Heart left ventricle (tissue), 16 donors: ENCODE measurements at regions not wholly inside any gene's neighbourhood (a gene's known extent, or its start where the extent isn't known, plus 50 kb on each side); places are given as distances from the start of the nearest gene placed in this dataset.

Experiments
- ATAC-seq, 4 donors: fragments of 200-7000 bp; cut with Tn5 transposase; one replicate each; pipeline ENCODE4 v1.9.1; 2020 to 2022; ENCODE audit warnings: moderate library complexity in 4 of 4, mild to moderate bottlenecking in 3 of 4, moderate number of reproducible peaks in 1 of 4
- DNase-seq, 5 donors: peaks; one replicate each; pipeline ENCODE4 v3.0.0-alpha.2; 2020
- H3K27ac ChIP-seq, 12 donors: fragments of 200-600 bp; sonication (generic) in 4 of 12; one replicate each; pipeline versions ENCODE4 v1.5.0 to v1.8.0; 2016 to 2022; ENCODE audit warnings: mild to moderate bottlenecking in 2 of 12
- H3K27me3 ChIP-seq, 9 donors: fragments of 200-600 bp; sonication (generic) in 2 of 9; one replicate each; pipeline versions ENCODE4 v1.5.1 to v1.8.0; 2016 to 2022; ENCODE audit warnings: mild to moderate bottlenecking in 3 of 9
- H3K36me3 ChIP-seq, 9 donors: fragments of 200-600 bp; sonication (generic) in 2 of 9; one replicate each; pipeline versions ENCODE4 v1.5.0 to v1.8.0; 2018 to 2022; ENCODE audit warnings: mild to moderate bottlenecking in 2 of 9
- H3K4me1 ChIP-seq, 12 donors: fragments of 200-600 bp; sonication (generic) in 4 of 12; one replicate each; pipeline versions ENCODE4 v1.5.0 to v1.8.0; 2016 to 2022; ENCODE audit warnings: mild to moderate bottlenecking in 3 of 12
- H3K4me3 ChIP-seq, 12 donors: fragments of 200-600 bp; sonication (generic) in 4 of 12; one replicate each; pipeline versions ENCODE4 v1.5.0 to v1.8.0; 2017 to 2022; ENCODE audit warnings: mild to moderate bottlenecking in 9 of 12, moderate library complexity in 4 of 12
- H3K9me3 ChIP-seq, 12 donors: fragments of 200-600 bp; sonication (generic) in 4 of 12; one replicate each; pipeline versions ENCODE4 v1.5.0 to v1.8.0; 2016 to 2022; ENCODE audit warnings: mild to moderate bottlenecking in 1 of 12
- POLR2A ChIP-seq, 2 donors: fragments of 450-650 bp; IDR thresholded peaks; one replicate each; pipeline ENCODE4 v1.6.1; 2017; ENCODE audit warnings: antibody characterized with exemption in 2 of 2, mild to moderate bottlenecking in 2 of 2, moderate library complexity in 2 of 2
- WGBS, 4 donors: extraction: QIAGEN DNeasy Blood & Tissue Kit in 2 of 4; methylation state at CpG; one replicate each; pipeline versions ENCODE4 v1.1.5 to v1.1.7; 2013 to 2018; 5-methylcytosine and 5-hydroxymethylcytosine counted together
- intact Hi-C, 10 donors: fragments of 100-400 bp; cut with DNase I; formaldehyde crosslinking; loops; one replicate each; pipeline versions ENCODE4 v1.11.1 to v1.14.2; 2022
- TF ChIP-seq, protein P1 (sequence below), 12 donors: fragments of 200-600 bp; sonication (generic) in 4 of 12; IDR thresholded peaks; one replicate each; pipeline versions ENCODE4 v1.5.0 to v1.8.0; 2018 to 2022; ENCODE audit warnings: antibody characterized with exemption in 12 of 12, mild to moderate bottlenecking in 5 of 12
- donor health status: ischemic (EF 13 %, LVEDD 7.1; RV severe dilation, severe dysfunction).
- donor health status: healthy with polysubstance abuse.
- donor health status: DM: no; HTN: yes; CAD: no.
- donor health status: DM: no; HTN: no; CAD: no.
- donor health status: ischemic (EF 25% LVEDD 6.9; RV normal size, moderate dysfunction).
- donor health status: ischemic (EF 25% LVEDD 5.7; RV mildly dilated, moderate dysfunction).
- donor health status: healthy.
- donor health status: DM: yes; HTN: yes; CAD: no.
- donor health status: ischemic (EF 35%, LVEDD 5.7; RV mildly dilated, moderate dysfunction).
- donor health status: nonischemic (EF 11% LVEDD 7.7; RV severe dilation, severe dysfunction).
- donor health status: DM: yes; HTN: yes; CAD: no.
- donor health status: PGD.
- donor health status: ischemic (EF 29% LVEDD 5.4; RV normal size, mild dysfunction).
- donor health status: nonischemic (EF 23%, LVEDD 6.1; RV moderate dilation, normal function).

- TF ChIP-seq POLR2A (IDR thresholded peaks at IDR 0.05): no peak
- intact Hi-C loops: loop anchor here in 1 of 10 donors (10.0 kb wide), 1 partner anchor 431 kb away; the partner anchor contains the start of gene JARID2
Observed at GRCh38 chr6:14814016-14814415, 431.9 kb upstream of the JARID2 start.

DNA sequence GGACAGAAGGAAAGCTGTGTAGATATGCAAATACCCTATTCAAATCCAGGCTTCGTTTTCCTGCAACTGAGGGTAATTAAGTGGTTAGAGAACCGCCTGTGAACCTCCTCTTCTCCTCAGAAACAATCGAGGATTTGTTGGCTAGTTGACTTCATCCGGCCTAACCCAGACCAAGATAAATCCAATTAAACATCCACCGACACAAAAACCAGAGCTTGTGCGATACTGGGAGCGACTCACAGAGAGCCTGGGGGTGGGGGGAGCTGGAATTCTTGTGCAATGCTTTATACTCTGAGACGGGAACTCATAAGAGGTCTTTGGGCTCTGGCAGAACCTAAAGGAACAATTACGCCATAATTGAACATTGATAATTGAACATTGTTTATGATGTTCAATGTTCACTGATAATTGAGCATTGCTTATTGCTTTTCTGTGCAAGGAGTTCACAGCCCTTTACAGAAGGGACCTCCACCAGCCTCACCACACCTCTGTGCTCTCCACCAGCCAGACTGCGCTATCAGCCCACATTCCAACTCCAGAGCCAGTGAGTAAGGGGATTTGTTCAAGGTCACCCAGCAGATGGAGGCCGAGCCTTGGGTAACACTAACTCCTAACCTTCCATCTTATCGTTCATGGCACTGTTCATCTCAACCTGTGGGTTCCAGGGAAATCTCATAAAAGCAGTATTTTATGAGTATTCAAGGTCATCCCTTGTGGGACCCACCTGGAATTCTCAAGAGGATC is 429.6 kb upstream of the JARID2 start:
- Histone ChIP-seq H3K27ac (peak overlapping the region in 1 of 12 donors; percentile 1), H3K27me3 (no peaks in the 10 kb centered on the region), H3K36me3 (no peaks in the 10 kb centered on the region), H3K4me3 (no peak overlapping the region), H3K9me3 (no peaks in the 10 kb centered on the region), H3K4me1 (peaks cover 0 to 6% (median 1%) of the 10 kb centered on the region in 12 donors)
- TF ChIP-seq, protein P1, sequence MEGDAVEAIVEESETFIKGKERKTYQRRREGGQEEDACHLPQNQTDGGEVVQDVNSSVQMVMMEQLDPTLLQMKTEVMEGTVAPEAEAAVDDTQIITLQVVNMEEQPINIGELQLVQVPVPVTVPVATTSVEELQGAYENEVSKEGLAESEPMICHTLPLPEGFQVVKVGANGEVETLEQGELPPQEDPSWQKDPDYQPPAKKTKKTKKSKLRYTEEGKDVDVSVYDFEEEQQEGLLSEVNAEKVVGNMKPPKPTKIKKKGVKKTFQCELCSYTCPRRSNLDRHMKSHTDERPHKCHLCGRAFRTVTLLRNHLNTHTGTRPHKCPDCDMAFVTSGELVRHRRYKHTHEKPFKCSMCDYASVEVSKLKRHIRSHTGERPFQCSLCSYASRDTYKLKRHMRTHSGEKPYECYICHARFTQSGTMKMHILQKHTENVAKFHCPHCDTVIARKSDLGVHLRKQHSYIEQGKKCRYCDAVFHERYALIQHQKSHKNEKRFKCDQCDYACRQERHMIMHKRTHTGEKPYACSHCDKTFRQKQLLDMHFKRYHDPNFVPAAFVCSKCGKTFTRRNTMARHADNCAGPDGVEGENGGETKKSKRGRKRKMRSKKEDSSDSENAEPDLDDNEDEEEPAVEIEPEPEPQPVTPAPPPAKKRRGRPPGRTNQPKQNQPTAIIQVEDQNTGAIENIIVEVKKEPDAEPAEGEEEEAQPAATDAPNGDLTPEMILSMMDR (IDR thresholded peaks at IDR 0.05): no peak
- no peak for TF ChIP-seq POLR2A (IDR thresholded peaks at IDR 0.05)
- intact Hi-C loops: loop anchor here in 1 of 10 donors (10.0 kb wide), 1 partner anchor 429 kb away; the partner anchor contains the start of gene JARID2
- WGBS, 4 donors: 80 to 90% (median 82%) methylated on average over 12 of the region's 12 CpGs
- DNase-seq (no peak), ATAC-seq (peak in 2 of 4 donors; percentile 23 to 32)

More at GRCh38 chr6:14814016-14814415, 431.9 kb upstream of the JARID2 start:
- Histone ChIP-seq H3K4me3 (no peak overlapping the region), H3K27ac (no peak overlapping the region), H3K9me3 (no peaks in the 10 kb centered on the region), H3K4me1 (peaks cover 0 to 6% (median 1%) of the 10 kb centered on the region in 12 donors), H3K36me3 (no peaks in the 10 kb centered on the region), H3K27me3 (no peaks in the 10 kb centered on the region)
- ATAC-seq (no peak), DNase-seq (no peak)
- WGBS, 4 donors: 87 to 96% (median 90%) methylated on average over 2 of the region's 2 CpGs

DNA sequence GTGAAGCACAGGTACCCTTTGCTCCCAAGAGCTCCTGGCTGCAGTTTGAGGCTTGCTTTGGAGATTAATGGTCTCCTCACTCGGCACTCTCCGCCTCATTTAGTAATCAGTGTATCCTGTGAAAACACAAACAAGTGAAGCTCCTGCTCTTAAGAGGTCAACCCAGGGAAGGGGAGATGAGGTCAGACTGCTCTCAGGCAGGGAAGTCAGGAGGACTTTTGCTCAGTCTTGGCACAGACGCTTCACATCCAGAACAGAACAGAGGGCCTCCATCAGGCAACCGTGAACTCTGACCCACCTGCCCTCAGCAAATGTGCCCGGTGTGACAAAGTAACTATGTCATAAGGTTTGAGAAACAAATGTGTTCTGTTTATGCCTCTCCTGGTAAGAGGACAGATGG is 428.8 kb upstream of the JARID2 start:
- Histone ChIP-seq H3K9me3 (no peaks in the 10 kb centered on the region), H3K4me1 (peaks cover 0 to 6% (median 1%) of the 10 kb centered on the region in 12 donors), H3K27me3 (no peaks in the 10 kb centered on the region), H3K36me3 (no peaks in the 10 kb centered on the region), H3K4me3 (no peak overlapping the region), H3K27ac (no peak overlapping the region)
- ATAC-seq (no peak), DNase-seq (no peak)
- intact Hi-C loops: loop anchor here in 1 of 10 donors (10.0 kb wide), 1 partner anchor 428 kb away; the partner anchor contains the start of gene JARID2
- TF ChIP-seq, protein P1 (IDR thresholded peaks at IDR 0.05): no peak
- 79 to 92% (median 88%) methylated on average over 5 of the region's 5 CpGs for WGBS, 4 donors

GRCh38 chr6:14818422-14818884 is 427.4 kb upstream of the JARID2 start:
- peak; percentile 63 to 69 (median 66) for ATAC-seq
- WGBS, 4 donors: 60 to 68% (median 66%) methylated on average over 10 of the region's 10 CpGs
- DNase-seq: peak in 4 of 5 donors; percentile 35 to 55 (median 44)

More at GRCh38 chr6:14818422-14818884, 427.4 kb upstream of the JARID2 start:
- H3K27ac ChIP-seq: no peak overlapping the region
- no peaks in the 10 kb centered on the region for H3K9me3 ChIP-seq
- H3K27me3 ChIP-seq: no peaks in the 10 kb centered on the region
- TF ChIP-seq, protein P1 (IDR thresholded peaks at IDR 0.05): no peak
- TF ChIP-seq POLR2A (IDR thresholded peaks at IDR 0.05): no peak
- H3K4me1 ChIP-seq: peaks cover 0 to 6% (median 1%) of the 10 kb centered on the region in 12 donors
- no peak overlapping the region for H3K4me3 ChIP-seq
- intact Hi-C loops: loop anchor here in 1 of 10 donors (10.0 kb wide), 1 partner anchor 426 kb away; the partner anchor contains the start of gene JARID2
- no peaks in the 10 kb centered on the region for H3K36me3 ChIP-seq
